ENCODE measurements at regions not wholly inside any gene's neighbourhood (a gene's known extent, or its start where the extent isn't known, plus 50 kb on each side); places are given as distances from the start of the nearest gene placed in this dataset.

DNA sequence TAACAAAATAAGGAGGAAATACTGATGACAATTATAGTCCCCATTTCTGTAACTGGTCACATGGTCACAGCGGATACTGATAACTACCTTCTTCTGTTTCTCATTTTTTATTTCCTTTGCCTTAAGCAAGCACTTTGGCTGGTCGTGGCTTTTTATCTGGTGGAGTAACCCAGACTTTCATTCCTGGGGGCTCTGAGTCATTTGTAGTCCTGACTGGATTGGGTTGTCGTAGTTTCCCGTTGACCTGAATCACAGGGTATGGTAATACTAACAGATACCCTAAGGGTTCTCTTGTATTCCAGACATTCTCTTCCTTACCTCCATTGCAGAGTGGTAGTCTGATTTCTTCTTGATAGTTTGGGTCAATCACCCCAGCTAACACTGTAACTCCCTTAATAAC is 500.3 kb upstream of the ADGRB3 start:
- TF ChIP-seq, protein P1, sequence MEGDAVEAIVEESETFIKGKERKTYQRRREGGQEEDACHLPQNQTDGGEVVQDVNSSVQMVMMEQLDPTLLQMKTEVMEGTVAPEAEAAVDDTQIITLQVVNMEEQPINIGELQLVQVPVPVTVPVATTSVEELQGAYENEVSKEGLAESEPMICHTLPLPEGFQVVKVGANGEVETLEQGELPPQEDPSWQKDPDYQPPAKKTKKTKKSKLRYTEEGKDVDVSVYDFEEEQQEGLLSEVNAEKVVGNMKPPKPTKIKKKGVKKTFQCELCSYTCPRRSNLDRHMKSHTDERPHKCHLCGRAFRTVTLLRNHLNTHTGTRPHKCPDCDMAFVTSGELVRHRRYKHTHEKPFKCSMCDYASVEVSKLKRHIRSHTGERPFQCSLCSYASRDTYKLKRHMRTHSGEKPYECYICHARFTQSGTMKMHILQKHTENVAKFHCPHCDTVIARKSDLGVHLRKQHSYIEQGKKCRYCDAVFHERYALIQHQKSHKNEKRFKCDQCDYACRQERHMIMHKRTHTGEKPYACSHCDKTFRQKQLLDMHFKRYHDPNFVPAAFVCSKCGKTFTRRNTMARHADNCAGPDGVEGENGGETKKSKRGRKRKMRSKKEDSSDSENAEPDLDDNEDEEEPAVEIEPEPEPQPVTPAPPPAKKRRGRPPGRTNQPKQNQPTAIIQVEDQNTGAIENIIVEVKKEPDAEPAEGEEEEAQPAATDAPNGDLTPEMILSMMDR (conservative IDR thresholded peaks at IDR 0.05; ENCODE audit: low read depth, low read length), result no peak
- TF ChIP-seq EZH2 (IDR thresholded peaks at IDR 0.05; ENCODE audit: low read length, unreplicated experiment) (no peak), EZH2phosphoT487 (IDR thresholded peaks at IDR 0.05; ENCODE audit: borderline replicate concordance, low read length) (no peak)
